CD4-positive, alpha-beta T cell (primary cell): ENCODE measurements at regions not wholly inside any gene's neighbourhood (a gene's known extent, or its start where the extent isn't known, plus 50 kb on each side); places are given as distances from the start of the nearest gene placed in this dataset.

Source experiments
- ATAC-seq: fragments of 200-7000 bp; cut with Tn5 transposase; one replicate; pipeline ENCODE4 v1.10.0; 2022; ENCODE audit warnings: mild to moderate bottlenecking; ENCODE audit not compliant: poor library complexity
- CTCF ChIA-PET: fragments of 350-600 bp; sonication (Branson Sonifier 250); formaldehyde crosslinking; loops from one replicate; lab custom pipeline; 2021; ENCODE audit warnings: antibody characterized with exemption, inconsistent platforms; lab: Charles Lee
- POLR2A ChIA-PET: fragments of 350-600 bp; sonication (Branson Sonifier 250); formaldehyde crosslinking; loops from one replicate; lab custom pipeline; 2021; ENCODE audit warnings: antibody characterized with exemption, inconsistent platforms; lab: Charles Lee
- DNase-seq, 14 experiments: peaks; one replicate each; pipeline ENCODE4 v3.0.0-alpha.2; 2013 to 2020; ENCODE audit warnings: mixed read lengths in 2 of 14
- H3K27ac ChIP-seq, 2 donors: one replicate each; pipeline versions ENCODE4 v1.5.1 to v1.7.0; 2013; ENCODE audit warnings: low read length in 2 of 2, low read depth in 1 of 2, mild to moderate bottlenecking in 1 of 2
- H3K27me3 ChIP-seq, 2 experiments: 1 replicate in 1 of 2; 2 replicates in 1 of 2; pipeline versions ENCODE4 v1.6.1 to v1.7.0; 2013; ENCODE audit warnings: low read length in 2 of 2, control low read depth in 1 of 2, mild to moderate bottlenecking in 1 of 2, moderate library complexity in 1 of 2; ENCODE audit not compliant: insufficient read depth in 2 of 2, control insufficient read depth in 1 of 2
- H3K36me3 ChIP-seq: one replicate; pipeline ENCODE4 v1.6.1; 2013; ENCODE audit warnings: low read length, control low read depth; ENCODE audit not compliant: insufficient read depth
- H3K4me1 ChIP-seq: one replicate; pipeline ENCODE4 v1.6.1; 2013; ENCODE audit warnings: low read length, control low read depth; ENCODE audit not compliant: insufficient read depth
- H3K4me3 ChIP-seq: one replicate; pipeline ENCODE4 v1.5.1; 2013; ENCODE audit warnings: mild to moderate bottlenecking, low read length, moderate library complexity
- H3K9me3 ChIP-seq, 2 experiments: 1 replicate in 1 of 2; 2 replicates in 1 of 2; pipeline versions ENCODE4 v1.6.1 to v1.7.0; 2013; ENCODE audit warnings: low read length in 2 of 2, mild to moderate bottlenecking in 2 of 2, control low read depth in 1 of 2, moderate library complexity in 1 of 2; ENCODE audit not compliant: control insufficient read depth in 1 of 2, insufficient read depth in 1 of 2
- H3K27ac Mint-ChIP-seq: one replicate; pipeline ENCODE4 v1.8.0; 2020; ENCODE audit warnings: mixed read lengths
- H3K27me3 Mint-ChIP-seq: one replicate; pipeline ENCODE4 v1.8.0; 2021; ENCODE audit warnings: mixed read lengths
- H3K36me3 Mint-ChIP-seq: one replicate; pipeline ENCODE4 v1.8.0; 2021; ENCODE audit warnings: low read depth, mixed read lengths
- H3K4me1 Mint-ChIP-seq: one replicate; pipeline ENCODE4 v1.8.0; 2021; ENCODE audit warnings: low read depth, mixed read lengths
- H3K4me3 Mint-ChIP-seq: one replicate; pipeline ENCODE4 v1.8.0; 2020; ENCODE audit warnings: mild to moderate bottlenecking, mixed read lengths
- H3K9me3 Mint-ChIP-seq: one replicate; pipeline ENCODE4 v1.8.0; 2020; ENCODE audit warnings: mixed read lengths
- CTCF ChIP-seq: fragments of 200-600 bp; IDR thresholded peaks from one replicate; pipeline ENCODE4 v1.8.0; 2022; ENCODE audit warnings: antibody characterized with exemption, mild to moderate bottlenecking
- intact Hi-C, 2 experiments: fragments of 100-400 bp; cut with DNase I in 1 of 2; cut with micrococcal nuclease in 1 of 2; formaldehyde crosslinking; loops; one replicate each; pipeline versions ENCODE4 v1.15.1 to v1.9.0; 2023 to 2025; cut with DNase I, micrococcal nuclease

- Mint-ChIP-seq H3K27me3 (no peaks in the 10 kb centered on the region), H3K4me3 (no peak overlapping the region), H3K36me3 (no peaks in the 10 kb centered on the region), H3K27ac (no peak overlapping the region), H3K4me1 (no peaks in the 10 kb centered on the region), H3K9me3 (peaks cover 6% of the 10 kb centered on the region)
- Histone ChIP-seq H3K9me3 (peaks cover 0 to 7% of the 10 kb centered on the region in 2 experiments), H3K36me3 (no peaks in the 10 kb centered on the region), H3K27me3 (no peaks in the 10 kb centered on the region), H3K4me1 (no peaks in the 10 kb centered on the region), H3K27ac (no peak overlapping the region), H3K4me3 (no peak overlapping the region)
- ATAC-seq (no peak), DNase-seq (no peak)
- POLR2A ChIA-PET, result no interaction called here
- intact Hi-C loops, result no loop called here
- TF ChIP-seq CTCF, result no peak
- CTCF ChIA-PET, result no interaction called here
These were observed 525.9 kb upstream of the TMPO start for GRCh38 chr12:97989366-97989940.

- Mint-ChIP-seq H3K36me3 (no peaks in the 10 kb centered on the region), H3K9me3 (peaks cover 2% of the 10 kb centered on the region), H3K4me3 (no peak overlapping the region), H3K27me3 (no peaks in the 10 kb centered on the region), H3K27ac (no peak overlapping the region), H3K4me1 (no peaks in the 10 kb centered on the region)
- H3K4me3 ChIP-seq, result no peak overlapping the region
- intact Hi-C loops, result no loop called here
- no peak for TF ChIP-seq CTCF
- no peak overlapping the region for H3K27ac ChIP-seq
- ChIA-PET CTCF (no interaction called here), POLR2A (no interaction called here)
- no peaks in the 10 kb centered on the region for H3K9me3 ChIP-seq
- no peaks in the 10 kb centered on the region for H3K4me1 ChIP-seq
- DNase-seq, result no peak
- no peak for ATAC-seq
- no peaks in the 10 kb centered on the region for H3K36me3 ChIP-seq
- no peaks in the 10 kb centered on the region for H3K27me3 ChIP-seq
These were observed 520.5 kb upstream of the TMPO start for GRCh38 chr12:97994746-97995484.

- Histone ChIP-seq H3K27ac (no peak overlapping the region), H3K4me1 (no peaks in the 10 kb centered on the region), H3K9me3 (no peaks in the 10 kb centered on the region), H3K36me3 (no peaks in the 10 kb centered on the region), H3K27me3 (no peaks in the 10 kb centered on the region), H3K4me3 (no peak overlapping the region)
- no peak for TF ChIP-seq CTCF
- Mint-ChIP-seq H3K27ac (no peak overlapping the region), H3K4me3 (no peak overlapping the region), H3K4me1 (no peaks in the 10 kb centered on the region), H3K9me3 (peaks cover 2% of the 10 kb centered on the region), H3K36me3 (no peaks in the 10 kb centered on the region), H3K27me3 (no peaks in the 10 kb centered on the region)
- ATAC-seq (no peak), DNase-seq (no peak)
- CTCF ChIA-PET, result no interaction called here
- POLR2A ChIA-PET, result no interaction called here
- intact Hi-C loops, result no loop called here
These were observed 519.8 kb upstream of the TMPO start for GRCh38 chr12:97995559-97995958.
